Breast epithelium (tissue), 3 donors: ENCODE measurements at regions not wholly inside any gene's neighbourhood (a gene's known extent, or its start where the extent isn't known, plus 50 kb on each side); places are given as distances from the start of the nearest gene placed in this dataset.

Experiments used
- CTCF ChIP-seq, 3 donors: fragments of 450-650 bp; IDR thresholded peaks; one replicate each; pipeline ENCODE4 v1.5.1; 2016 to 2017; ENCODE audit warnings: antibody characterized with exemption in 3 of 3, mild to moderate bottlenecking in 3 of 3, moderate library complexity in 3 of 3
- POLR2AphosphoS5 ChIP-seq, 3 donors: sonication (generic); formaldehyde crosslinking; IDR thresholded peaks; one replicate each; pipeline ENCODE4 v1.6.1; 2017; ENCODE audit warnings: antibody characterized with exemption in 3 of 3

GRCh38 chr2:66073172-66073571 lies 361.8 kb upstream of the MEIS1 start:
- TF ChIP-seq CTCF (IDR thresholded peaks at IDR 0.05), result no peak
- TF ChIP-seq POLR2AphosphoS5 (IDR thresholded peaks at IDR 0.05), result no peak
